HG02938 (cell line): ENCODE measurements at regions not wholly inside any gene's neighbourhood (a gene's known extent, or its start where the extent isn't known, plus 50 kb on each side); places are given as distances from the start of the nearest gene placed in this dataset.

Experiments
- ATAC-seq: cut with Tn5 transposase; IDR thresholded peaks from one replicate; pipeline ENCODE4 v1.9.1; 2021; ENCODE audit warnings: mild to moderate bottlenecking, moderate library complexity; ENCODE audit not compliant: unreplicated experiment

GRCh38 chr15:91517491-91518200 is 335.9 kb upstream of the SLCO3A1 start:
- no peak for ATAC-seq

GRCh38 chr15:91520850-91521249 is 332.7 kb upstream of the SLCO3A1 start:
- no peak for ATAC-seq

GRCh38 chr15:91521548-91521947 is 332.0 kb upstream of the SLCO3A1 start:
- ATAC-seq, result no peak

- ATAC-seq, result no peak
These were observed 331.5 kb upstream of the SLCO3A1 start for GRCh38 chr15:91521996-91522395.

- ATAC-seq, result no peak
These were observed 330.7 kb upstream of the SLCO3A1 start for GRCh38 chr15:91522605-91523332.

- no peak for ATAC-seq
These were observed 329.9 kb upstream of the SLCO3A1 start for GRCh38 chr15:91523596-91523995.

GRCh38 chr15:91524534-91524933 is 329.0 kb upstream of the SLCO3A1 start:
- no peak for ATAC-seq

GRCh38 chr15:91525751-91526150 is 327.8 kb upstream of the SLCO3A1 start:
- ATAC-seq, result no peak

- ATAC-seq, result no peak
These were observed 327.1 kb upstream of the SLCO3A1 start for GRCh38 chr15:91526424-91526823.

- ATAC-seq, result no peak
These were observed 324.7 kb upstream of the SLCO3A1 start for GRCh38 chr15:91528801-91529200.

GRCh38 chr15:91529534-91529933 is 324.0 kb upstream of the SLCO3A1 start:
- no peak for ATAC-seq

GRCh38 chr15:91530279-91530678 is 323.2 kb upstream of the SLCO3A1 start:
- ATAC-seq, result no peak

GRCh38 chr15:91530956-91531582 is 322.4 kb upstream of the SLCO3A1 start:
- no peak for ATAC-seq

- no peak for ATAC-seq
These were observed 319.3 kb upstream of the SLCO3A1 start for GRCh38 chr15:91534235-91534634.

GRCh38 chr15:91534976-91535375 is 318.5 kb upstream of the SLCO3A1 start:
- ATAC-seq, result no peak

GRCh38 chr15:91535856-91536500 is 317.5 kb upstream of the SLCO3A1 start:
- ATAC-seq, result no peak

GRCh38 chr15:91537856-91538255 is 315.7 kb upstream of the SLCO3A1 start:
- ATAC-seq, result no peak

- no peak for ATAC-seq
These were observed 314.7 kb upstream of the SLCO3A1 start for GRCh38 chr15:91538782-91539181.

- ATAC-seq, result no peak
These were observed 312.2 kb upstream of the SLCO3A1 start for GRCh38 chr15:91541286-91541685.

GRCh38 chr15:91542226-91542625 is 311.3 kb upstream of the SLCO3A1 start:
- no peak for ATAC-seq

- no peak for ATAC-seq
These were observed 306.2 kb upstream of the SLCO3A1 start for GRCh38 chr15:91547356-91547755.

- ATAC-seq, result no peak
These were observed 305.0 kb upstream of the SLCO3A1 start for GRCh38 chr15:91548549-91548948.
